DND-41 (cell line): ENCODE measurements at regions not wholly inside any gene's neighbourhood (a gene's known extent, or its start where the extent isn't known, plus 50 kb on each side); places are given as distances from the start of the nearest gene placed in this dataset.

Experiments used
- ATAC-seq: fragments of 200-7000 bp; cut with Tn5 transposase; 3 replicates; pipeline ENCODE4 v1.9.1; 2021; ENCODE audit warnings: low read depth; ENCODE audit not compliant: insufficient read depth
- DNase-seq: peaks from one replicate; pipeline ENCODE4 v3.0.0-alpha.2; 2020
- H2AFZ ChIP-seq: 2 replicates; pipeline ENCODE4 v1.6.0; 2012; ENCODE audit warnings: low read depth, low read length
- H3K27ac ChIP-seq: 2 replicates; pipeline ENCODE4 v1.5.1; 2012; ENCODE audit warnings: low read length, inconsistent platforms
- H3K27me3 ChIP-seq: fragments of 200-600 bp; sonication (generic); 2 replicates; pipeline ENCODE4 v1.6.0; 2012; ENCODE audit warnings: low read length, mild to moderate bottlenecking, inconsistent platforms; ENCODE audit not compliant: insufficient read depth, poor library complexity
- H3K36me3 ChIP-seq: 2 replicates; pipeline ENCODE4 v1.5.1; 2012; ENCODE audit warnings: low read length, inconsistent platforms; ENCODE audit not compliant: insufficient read depth
- H3K4me1 ChIP-seq: 2 replicates; pipeline ENCODE4 v1.5.1; 2012; ENCODE audit warnings: mild to moderate bottlenecking, low read length; ENCODE audit not compliant: insufficient read depth
- H3K4me2 ChIP-seq: 2 replicates; pipeline ENCODE4 v1.6.0; 2012; ENCODE audit warnings: mild to moderate bottlenecking, moderate library complexity, low read length, inconsistent platforms; ENCODE audit not compliant: insufficient read depth
- H3K4me3 ChIP-seq, 2 experiments: fragments of 200-600 bp in 1 of 2; shearing (Covaris generic) in 1 of 2; 2 replicates each; pipeline ENCODE4 v1.5.1; 2012 to 2016; ENCODE audit warnings: inconsistent platforms in 2 of 2, low read length in 2 of 2, mild to moderate bottlenecking in 2 of 2, low read depth in 1 of 2, moderate library complexity in 1 of 2
- H3K79me2 ChIP-seq: 2 replicates; pipeline ENCODE4 v1.6.0; 2012; ENCODE audit warnings: low read length, inconsistent platforms; ENCODE audit not compliant: insufficient read depth
- H3K9ac ChIP-seq: 2 replicates; pipeline ENCODE4 v1.6.0; 2012; ENCODE audit warnings: low read depth, mild to moderate bottlenecking, inconsistent platforms, low read length, moderate library complexity
- H3K9me3 ChIP-seq: 2 replicates; pipeline ENCODE4 v1.5.1; 2012; ENCODE audit warnings: low read length, moderate library complexity, mild to moderate bottlenecking, inconsistent platforms; ENCODE audit not compliant: insufficient read depth, severe bottlenecking
- H4K20me1 ChIP-seq: 2 replicates; pipeline ENCODE4 v1.6.0; 2012; ENCODE audit warnings: low read length; ENCODE audit not compliant: insufficient read depth
- CTCF ChIP-seq: IDR thresholded peaks from 2 replicates; pipeline ENCODE4 v1.5.1; 2012; ENCODE audit warnings: borderline replicate concordance, low read length, moderate library complexity, mild to moderate bottlenecking; ENCODE audit not compliant: poor library complexity, severe bottlenecking; ENCODE audit errors: extremely low read depth
- EZH2 ChIP-seq: IDR thresholded peaks from 3 replicates; pipeline ENCODE4 v1.6.1; 2012; ENCODE audit warnings: borderline replicate concordance, low read depth, mild to moderate bottlenecking, moderate library complexity, low read length, inconsistent platforms; ENCODE audit not compliant: severe bottlenecking

GRCh38 chr3:83567935-83568334 lies 1390.9 kb upstream of the CADM2 start:
- H3K9ac ChIP-seq, result no peak overlapping the region
- H3K27ac ChIP-seq, result no peak overlapping the region
- H3K36me3 ChIP-seq, result no peaks in the 10 kb centered on the region
- ATAC-seq, result no peak
- H3K9me3 ChIP-seq, result no peaks in the 10 kb centered on the region
- no peak overlapping the region for H3K4me2 ChIP-seq
- no peak for DNase-seq
- no peak overlapping the region for H2AFZ ChIP-seq
- H3K4me1 ChIP-seq, result no peaks in the 10 kb centered on the region
- H3K79me2 ChIP-seq, result no peaks in the 10 kb centered on the region
- TF ChIP-seq CTCF (no peak), EZH2 (no peak)
- H4K20me1 ChIP-seq, result no peaks in the 10 kb centered on the region
- H3K27me3 ChIP-seq, result no peaks in the 10 kb centered on the region
- no peak overlapping the region for H3K4me3 ChIP-seq

GRCh38 chr3:83581546-83581945 lies 1377.2 kb upstream of the CADM2 start:
- no peak overlapping the region for H3K4me3 ChIP-seq
- no peak for TF ChIP-seq CTCF
- TF ChIP-seq EZH2, result no peak
- H3K4me1 ChIP-seq, result no peaks in the 10 kb centered on the region
- DNase-seq (no peak), ATAC-seq (no peak)
- H3K27ac ChIP-seq, result no peak overlapping the region
- no peak overlapping the region for H3K9ac ChIP-seq
- H3K79me2 ChIP-seq, result no peaks in the 10 kb centered on the region
- no peaks in the 10 kb centered on the region for H3K27me3 ChIP-seq
- no peak overlapping the region for H3K4me2 ChIP-seq
- no peaks in the 10 kb centered on the region for H4K20me1 ChIP-seq
- no peaks in the 10 kb centered on the region for H3K36me3 ChIP-seq
- H2AFZ ChIP-seq, result no peak overlapping the region
- no peaks in the 10 kb centered on the region for H3K9me3 ChIP-seq

GRCh38 chr3:83601704-83602103 lies 1357.1 kb upstream of the CADM2 start:
- Histone ChIP-seq H2AFZ (peak overlapping the region; percentile 49; the same call in 1 of the 2 replicates), H3K27ac (no peak overlapping the region), H3K27me3 (no peaks in the 10 kb centered on the region), H4K20me1 (no peaks in the 10 kb centered on the region), H3K9ac (no peak overlapping the region), H3K36me3 (no peaks in the 10 kb centered on the region), H3K9me3 (no peaks in the 10 kb centered on the region), H3K4me1 (0 out of 2 replicates have a peak, but pooled peaks cover 3% of the 10 kb centered on the region), H3K4me3 (no peak overlapping the region), H3K79me2 (no peaks in the 10 kb centered on the region), H3K4me2 (peak overlapping the region; percentile 19; the same call in 1 of the 2 replicates)
- ATAC-seq (no peak), DNase-seq (no peak)
- TF ChIP-seq CTCF, result no peak
- TF ChIP-seq EZH2, result no peak

- H3K27ac ChIP-seq, result no peak overlapping the region
- ATAC-seq, result no peak
- H2AFZ ChIP-seq, result no peak overlapping the region
- no peak for DNase-seq
- H3K79me2 ChIP-seq, result no peaks in the 10 kb centered on the region
- H3K4me1 ChIP-seq, result no peaks in the 10 kb centered on the region
- H3K9ac ChIP-seq, result no peak overlapping the region
- no peaks in the 10 kb centered on the region for H3K27me3 ChIP-seq
- H3K9me3 ChIP-seq, result no peaks in the 10 kb centered on the region
- TF ChIP-seq CTCF (no peak), EZH2 (no peak)
- no peak overlapping the region for H3K4me3 ChIP-seq
- H4K20me1 ChIP-seq, result no peaks in the 10 kb centered on the region
- H3K4me2 ChIP-seq, result no peak overlapping the region
- H3K36me3 ChIP-seq, result no peaks in the 10 kb centered on the region
Measured at GRCh38 chr3:83622526-83622925, 1336.3 kb upstream of the CADM2 start.
